HG03439 (cell line): ENCODE measurements at regions not wholly inside any gene's neighbourhood (a gene's known extent, or its start where the extent isn't known, plus 50 kb on each side); places are given as distances from the start of the nearest gene placed in this dataset.

ENCODE experiments used
- ATAC-seq: cut with Tn5 transposase; IDR thresholded peaks from one replicate; pipeline ENCODE4 v1.9.1; 2021; ENCODE audit warnings: mild to moderate bottlenecking, moderate library complexity; ENCODE audit not compliant: unreplicated experiment

DNA sequence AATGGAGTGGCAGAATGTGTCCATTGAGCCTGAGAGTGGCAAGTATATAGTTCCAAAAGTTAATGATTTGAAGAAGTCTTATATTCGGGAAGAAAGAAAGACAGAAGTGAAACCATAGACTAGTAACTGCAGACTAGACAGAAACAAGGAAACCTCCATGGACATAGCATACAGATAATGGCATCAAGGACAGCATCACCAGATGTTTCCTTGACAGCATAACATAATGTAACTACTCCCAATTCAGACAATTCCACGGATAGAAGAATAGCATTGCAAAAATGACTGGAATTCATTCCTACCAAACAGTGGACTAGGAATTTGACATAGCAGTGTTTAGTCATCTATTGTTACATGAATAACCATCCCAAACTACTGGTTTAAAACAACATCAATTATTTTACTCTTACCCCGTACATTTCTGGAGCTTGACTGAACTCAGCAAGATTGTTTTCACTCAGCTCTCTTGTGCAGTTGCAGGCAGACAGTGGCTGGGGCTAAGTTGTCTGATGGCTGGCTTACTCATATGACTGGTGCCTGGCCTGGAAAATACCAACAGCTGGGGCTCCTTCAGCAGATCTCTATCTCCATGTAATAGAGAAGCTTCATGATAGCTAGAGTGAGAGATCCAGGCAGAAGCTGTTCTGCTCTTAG is 109.7 kb upstream of the GADL1 start:
- no peak for ATAC-seq

GRCh38 chr3:31008994-31009393 is 114.5 kb upstream of the GADL1 start:
- no peak for ATAC-seq

GRCh38 chr3:31009881-31010280 is 115.4 kb upstream of the GADL1 start:
- no peak for ATAC-seq

DNA sequence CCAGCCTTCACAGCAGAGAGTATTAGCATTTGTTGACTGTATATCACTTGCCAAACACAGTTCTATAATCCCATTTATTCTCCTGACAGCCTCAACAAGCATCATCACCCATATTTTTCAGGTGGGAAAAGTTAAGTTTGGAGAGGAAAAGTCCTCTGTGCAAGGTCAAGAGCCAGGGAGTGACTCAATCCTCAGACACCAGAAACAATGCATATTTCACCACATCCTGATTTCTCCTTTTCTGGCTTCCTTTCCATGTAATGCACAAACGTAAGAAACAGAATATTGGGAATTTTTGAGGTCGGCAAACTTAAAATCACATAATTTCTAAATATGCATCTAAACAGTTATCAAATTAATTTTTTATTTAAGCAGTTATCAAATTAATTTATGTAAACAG is 116.0 kb upstream of the GADL1 start:
- no peak for ATAC-seq

DNA sequence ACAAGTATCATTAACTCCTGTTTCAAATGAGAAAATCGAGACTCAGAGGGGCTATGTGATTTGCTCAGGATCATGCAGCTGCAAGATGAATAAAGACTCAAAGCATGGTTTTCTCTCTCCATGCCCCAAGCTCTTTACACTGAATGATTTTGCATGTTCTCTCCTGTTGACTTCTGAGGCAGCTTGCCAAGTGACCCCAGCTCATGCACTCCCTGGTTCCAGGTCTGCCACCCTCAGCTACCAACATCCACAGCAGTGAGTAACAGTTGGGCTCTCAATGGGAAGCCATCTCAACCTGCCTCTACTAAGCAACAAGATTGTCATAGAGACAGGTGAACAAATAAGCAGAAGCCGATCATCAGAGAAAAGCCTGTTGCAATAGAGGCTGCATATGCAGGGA is 116.9 kb upstream of the GADL1 start:
- ATAC-seq, result no peak

DNA sequence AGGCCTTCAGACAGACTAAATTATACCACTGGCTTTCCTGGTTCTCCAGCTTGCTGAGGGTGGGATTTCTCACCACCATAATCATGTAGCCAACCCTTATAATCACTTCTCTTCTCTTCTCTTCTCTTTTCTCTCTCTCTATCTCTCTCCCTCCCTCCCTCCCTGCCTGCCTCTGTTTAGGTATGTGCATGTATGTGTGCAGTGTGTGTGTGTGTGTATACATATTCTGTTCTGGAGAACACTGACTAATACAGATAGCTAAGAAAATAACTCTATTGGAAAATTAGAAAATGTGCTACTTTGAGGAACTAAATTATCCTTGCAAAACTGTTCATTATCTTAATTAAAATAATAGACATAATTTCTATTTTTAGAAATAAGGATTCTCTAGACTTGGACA is 118.6 kb upstream of the GADL1 start:
- no peak for ATAC-seq

GRCh38 chr3:31013843-31014242 is 119.4 kb upstream of the GADL1 start:
- ATAC-seq, result no peak

DNA sequence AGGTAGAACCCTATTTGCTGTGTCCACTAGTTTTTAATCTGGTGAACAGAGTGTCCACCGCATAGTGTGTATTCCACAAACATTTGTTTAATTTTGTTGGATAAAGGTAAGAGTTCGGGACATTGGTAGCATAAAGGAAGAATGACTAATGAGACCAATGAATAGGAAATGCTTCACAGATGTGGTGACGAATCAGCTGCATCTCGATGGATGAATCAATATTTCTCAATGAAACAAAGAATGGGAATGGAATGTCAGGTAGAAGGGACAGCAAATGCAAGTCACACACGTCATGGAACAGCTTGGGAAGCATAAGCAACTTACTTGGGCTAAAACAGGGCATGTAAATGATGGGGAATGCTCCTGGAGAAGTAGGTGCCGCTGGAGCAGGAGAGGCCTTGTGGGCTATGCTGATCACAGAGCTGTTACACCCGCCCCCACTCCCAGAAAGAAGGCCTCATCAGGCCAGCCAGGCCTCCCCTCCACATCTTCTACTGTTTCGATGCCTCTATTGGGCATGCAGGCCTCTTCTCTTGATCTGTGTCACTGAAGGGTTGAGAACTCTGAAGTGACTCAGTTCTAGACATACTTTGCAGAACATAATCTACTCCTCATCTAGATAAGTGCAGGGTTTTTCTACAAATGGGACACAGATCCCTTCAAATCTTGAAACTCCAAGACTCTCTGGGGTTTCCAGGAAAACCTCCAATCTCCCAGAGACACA is 120.0 kb upstream of the GADL1 start:
- ATAC-seq, result no peak

- no peak for ATAC-seq
Measured at GRCh38 chr3:31016196-31016595, 121.7 kb upstream of the GADL1 start.

DNA sequence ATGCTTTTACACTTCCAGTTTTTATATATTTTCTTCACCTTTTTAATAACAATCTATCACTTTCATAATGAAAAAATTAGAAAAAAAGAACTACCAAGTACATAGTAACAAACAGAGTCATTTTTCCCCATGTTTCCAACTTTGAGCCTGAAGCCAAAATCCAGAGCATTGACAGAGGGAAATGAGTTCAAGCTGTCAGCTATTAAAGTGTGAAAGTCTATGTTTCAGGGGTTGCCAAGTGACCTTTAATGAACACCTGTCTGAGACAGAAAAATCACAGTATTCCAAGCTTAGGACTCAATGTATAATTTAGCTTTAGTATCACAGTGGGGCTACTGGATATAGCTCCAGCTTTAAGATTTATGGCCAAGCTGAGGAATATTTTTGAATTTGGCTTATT is 128.3 kb upstream of the GADL1 start:
- no peak for ATAC-seq

- ATAC-seq, result no peak
Measured at GRCh38 chr3:31025541-31025940, 131.1 kb upstream of the GADL1 start.

DNA sequence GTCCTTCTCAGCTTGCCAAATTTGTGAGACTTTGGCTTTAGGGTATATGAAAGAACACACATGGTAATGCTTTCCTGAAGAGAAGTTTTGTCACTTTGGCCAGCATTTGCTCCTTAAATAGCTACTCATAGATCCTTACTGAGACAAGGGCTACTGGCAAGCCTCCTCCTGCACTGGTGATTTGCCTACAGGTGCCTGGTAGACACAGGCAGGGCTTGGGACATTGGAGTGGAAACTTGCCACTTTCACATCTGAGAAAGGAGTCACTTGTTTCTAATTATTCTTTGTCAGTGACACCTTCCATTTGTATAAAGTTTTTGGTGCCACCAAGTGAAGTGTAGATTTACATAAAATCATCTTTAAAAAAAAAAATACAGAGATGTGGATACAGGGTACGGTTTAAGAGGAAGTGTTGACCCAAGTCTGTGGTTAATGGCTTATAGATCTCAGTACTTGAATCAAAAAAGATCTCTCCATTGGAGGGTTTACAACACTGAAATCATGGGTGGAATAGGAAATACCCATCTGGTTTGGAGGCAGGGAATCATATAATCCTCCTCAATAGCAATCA is 132.8 kb upstream of the GADL1 start:
- ATAC-seq, result no peak

DNA sequence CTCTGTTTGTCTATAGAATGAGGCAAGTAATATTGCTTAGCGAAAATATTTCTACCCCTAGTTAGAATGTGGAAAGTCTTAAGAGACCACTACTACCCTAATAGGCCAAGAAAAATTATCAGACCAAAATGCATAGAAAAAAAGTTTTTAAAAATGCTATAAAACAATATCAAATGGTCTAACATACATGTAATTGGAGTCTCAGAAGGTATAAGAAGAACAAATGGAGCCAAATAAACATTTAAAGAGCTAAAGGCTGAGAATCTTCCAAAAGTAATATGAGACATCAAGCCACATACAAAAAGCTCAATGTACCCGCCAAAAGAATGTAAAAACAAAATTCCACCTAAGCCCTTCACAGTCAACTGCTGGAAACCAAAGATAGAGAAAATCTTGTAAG is 133.5 kb upstream of the GADL1 start:
- no peak for ATAC-seq

DNA sequence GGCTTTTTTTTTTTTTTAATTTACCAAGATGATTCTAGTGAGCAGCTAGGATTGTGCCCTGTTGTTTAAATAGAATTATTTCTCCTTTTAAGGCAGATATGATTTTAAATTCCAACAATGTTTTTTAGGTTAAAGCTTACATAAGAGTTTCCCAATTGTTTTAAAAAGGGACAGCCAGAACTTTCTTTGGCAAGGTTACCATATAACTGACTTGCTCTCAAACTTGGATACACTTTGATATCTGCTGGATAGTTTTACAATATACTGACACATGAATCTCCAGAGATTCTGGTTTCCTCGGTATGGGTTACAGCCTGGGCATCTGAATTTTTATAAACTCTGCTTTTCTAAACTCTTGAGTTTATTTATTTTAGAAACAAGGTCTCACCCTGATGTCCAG is 134.3 kb upstream of the GADL1 start:
- no peak for ATAC-seq

GRCh38 chr3:31029706-31030105 is 135.2 kb upstream of the GADL1 start:
- no peak for ATAC-seq

GRCh38 chr3:31035681-31036080 is 141.2 kb upstream of the GADL1 start:
- no peak for ATAC-seq

DNA sequence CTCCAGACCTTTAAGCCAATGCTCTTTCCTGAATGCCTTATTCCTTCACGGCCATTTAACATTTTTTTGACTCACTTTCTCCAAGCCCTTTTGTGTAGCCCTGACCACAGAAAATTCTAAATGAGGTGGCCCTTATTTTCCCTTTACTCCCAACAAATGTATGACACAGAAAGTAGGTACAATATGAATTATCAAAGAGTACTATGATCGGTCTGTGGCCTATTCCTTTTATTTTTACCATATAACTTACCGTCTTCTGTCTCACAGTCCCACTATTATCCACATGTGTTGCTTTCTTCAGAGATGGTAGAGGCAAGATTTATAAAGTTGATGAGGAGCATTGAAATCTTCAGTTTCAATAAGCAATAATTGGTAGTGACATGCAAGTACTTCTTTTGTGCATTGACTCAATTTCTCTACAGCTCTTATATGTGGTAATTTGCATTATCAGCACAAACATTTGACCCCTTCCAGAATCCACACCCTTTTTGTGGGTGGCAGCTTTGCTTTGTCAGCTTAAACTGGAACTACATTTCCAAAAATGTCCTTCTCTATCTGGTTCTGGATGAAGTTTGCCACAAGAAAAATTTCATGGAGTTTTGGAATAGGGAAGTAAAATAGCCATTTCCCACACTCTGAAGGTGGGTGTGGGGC is 143.8 kb upstream of the GADL1 start:
- ATAC-seq, result no peak

DNA sequence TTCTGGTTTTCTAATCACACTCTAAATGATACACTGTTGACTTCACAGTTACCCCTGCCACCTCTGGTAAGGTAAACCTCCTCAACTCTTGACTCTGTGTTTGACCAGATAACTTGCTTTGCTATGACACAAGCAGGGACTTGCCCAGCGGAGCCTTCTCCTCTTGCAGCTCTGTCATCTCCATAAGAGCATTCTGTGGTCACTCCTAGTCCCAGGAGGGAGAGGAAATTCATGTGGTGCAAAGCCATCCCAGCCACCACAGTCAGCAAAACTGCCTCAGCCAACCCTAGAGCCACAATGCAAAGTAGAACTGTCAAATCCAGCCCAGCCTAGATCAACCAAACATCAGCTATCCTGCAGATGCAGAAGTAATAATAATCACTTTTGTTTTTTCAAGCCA is 144.7 kb upstream of the GADL1 start:
- no peak for ATAC-seq

GRCh38 chr3:31041161-31041978 is 146.9 kb upstream of the GADL1 start:
- no peak for ATAC-seq

DNA sequence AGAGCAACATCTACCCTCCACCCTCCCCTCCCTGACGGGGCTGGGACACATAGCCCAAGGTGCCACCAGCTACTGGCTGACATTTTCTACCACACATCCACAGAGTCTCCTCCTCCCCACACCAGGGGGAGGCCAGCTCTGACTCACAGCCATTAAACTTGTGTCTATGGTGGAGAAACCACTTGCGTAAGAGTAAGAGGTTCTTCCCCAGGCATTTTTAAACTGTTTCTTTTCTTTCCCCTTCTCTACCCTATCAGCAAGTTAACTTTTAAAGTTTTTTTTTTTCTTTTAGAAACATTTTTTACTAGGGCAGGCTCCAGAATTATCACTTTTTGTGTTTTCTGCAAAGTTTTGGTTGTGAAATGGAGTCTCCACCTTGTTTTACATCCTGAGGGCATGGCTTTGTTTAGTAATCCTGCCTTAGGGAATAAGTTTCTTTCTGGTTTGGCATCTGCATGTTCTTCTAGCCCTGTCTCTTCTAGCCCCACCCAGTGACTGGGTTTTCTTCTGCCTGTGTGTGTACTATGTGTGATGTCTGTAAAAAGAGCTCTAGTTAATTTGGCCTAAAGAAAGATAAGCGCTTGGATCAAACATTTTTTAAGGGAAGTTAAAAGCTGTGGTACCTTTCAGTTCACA is 148.8 kb upstream of the GADL1 start:
- ATAC-seq, result no peak

DNA sequence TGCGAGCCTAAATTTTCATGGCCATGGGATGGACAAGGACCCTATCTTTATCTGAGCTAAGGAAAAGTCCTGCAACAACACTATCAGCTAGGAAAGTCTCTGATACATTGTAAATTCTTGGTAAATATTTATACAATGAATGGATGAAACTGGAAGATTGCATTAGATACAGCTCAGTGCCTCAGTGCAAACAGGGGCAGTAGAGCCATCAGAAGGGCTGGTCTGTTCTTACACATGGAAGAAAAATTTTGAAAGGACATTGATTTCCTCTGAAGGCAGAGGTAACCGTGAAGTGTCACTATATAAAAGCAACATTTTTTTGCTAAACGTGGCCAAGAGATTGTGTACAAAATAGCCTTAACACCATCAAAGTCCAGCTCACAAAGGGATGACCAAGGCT is 153.2 kb upstream of the GADL1 start:
- ATAC-seq, result no peak
